ENCODE measurements at regions not wholly inside any gene's neighbourhood (a gene's known extent, or its start where the extent isn't known, plus 50 kb on each side); places are given as distances from the start of the nearest gene placed in this dataset.
"Not testable (repeated sequence)": the region's sequence is repeated elsewhere in the genome, so short reads cannot be mapped to it uniquely, and the experiment has no call there.

DNA sequence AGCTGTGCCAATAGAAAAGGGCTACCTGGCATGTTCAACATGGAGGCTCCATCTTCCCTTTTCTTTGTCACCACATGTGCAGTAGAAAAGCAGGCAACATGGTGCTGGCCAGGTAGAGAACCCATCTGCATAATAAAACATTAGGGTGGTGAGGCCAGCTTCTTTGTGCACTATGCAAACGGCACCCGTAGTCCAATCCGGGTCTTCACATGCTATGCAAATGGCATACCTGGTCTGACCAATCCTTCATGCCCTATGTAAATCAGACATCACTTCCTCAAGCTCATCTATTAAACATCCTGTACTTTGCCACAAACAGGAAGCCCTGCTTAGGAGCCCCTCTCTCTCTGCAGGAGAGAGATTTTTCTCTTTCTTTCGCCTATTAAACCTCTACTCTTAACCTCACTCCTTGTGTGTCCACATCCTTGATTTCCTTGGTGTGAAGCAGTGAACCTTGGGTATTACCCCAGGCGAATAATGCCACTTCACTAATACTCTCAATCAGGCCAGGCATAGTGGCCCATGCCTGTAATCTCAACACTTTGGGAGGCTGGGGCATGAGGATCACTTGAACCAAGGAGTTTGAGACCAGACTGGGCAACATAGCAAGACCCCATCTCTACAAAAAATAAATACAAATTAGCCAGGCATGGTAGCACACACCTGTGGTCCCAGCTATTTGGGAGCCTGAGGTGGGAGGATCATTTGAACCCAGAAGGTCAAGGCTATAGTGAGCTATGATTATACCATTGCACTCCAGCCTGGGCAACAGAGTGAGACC lies 111.3 kb upstream of the MRI1 start:
- DNase-seq = no peak

DNA sequence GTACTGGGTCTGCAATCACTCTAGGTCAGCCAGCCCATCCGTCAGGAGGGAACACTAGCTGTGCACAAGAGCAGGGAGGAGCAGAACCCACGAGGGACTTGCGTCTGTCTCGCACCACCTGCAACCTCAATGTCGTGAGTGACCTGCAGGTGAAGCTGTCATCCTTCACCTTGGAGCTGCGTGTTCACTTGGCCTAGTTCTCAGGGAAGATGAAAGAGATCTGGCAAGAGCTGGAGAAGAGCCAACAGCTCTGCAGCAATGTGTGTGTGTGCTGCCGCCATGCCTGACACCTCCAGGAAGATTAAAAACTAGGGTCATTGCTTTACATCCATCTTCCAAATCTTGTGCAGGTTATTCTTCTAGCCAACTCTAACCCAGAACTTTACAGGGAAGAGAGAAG lies 117.6 kb upstream of the MRI1 start:
- DNase-seq = no peak

DNA sequence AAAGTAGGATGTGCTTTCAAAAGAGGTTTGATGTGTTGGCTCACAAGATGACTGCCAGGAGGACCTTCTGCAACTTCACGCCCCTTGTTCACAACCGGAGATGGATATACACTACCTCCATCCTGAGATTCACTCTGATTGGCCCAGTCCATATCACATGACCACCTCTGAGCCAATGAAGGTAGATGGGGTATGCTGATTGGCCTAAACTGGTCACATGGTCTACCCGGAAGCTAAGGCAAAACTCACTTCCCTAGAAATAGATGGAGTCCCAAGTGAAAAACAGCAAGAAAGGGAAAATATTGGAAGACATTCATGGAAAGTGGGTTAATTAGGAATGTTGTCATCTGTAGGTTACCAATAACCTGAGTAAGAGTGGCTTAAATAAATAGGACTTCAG lies 119.7 kb upstream of the MRI1 start:
- no peak for DNase-seq

DNA sequence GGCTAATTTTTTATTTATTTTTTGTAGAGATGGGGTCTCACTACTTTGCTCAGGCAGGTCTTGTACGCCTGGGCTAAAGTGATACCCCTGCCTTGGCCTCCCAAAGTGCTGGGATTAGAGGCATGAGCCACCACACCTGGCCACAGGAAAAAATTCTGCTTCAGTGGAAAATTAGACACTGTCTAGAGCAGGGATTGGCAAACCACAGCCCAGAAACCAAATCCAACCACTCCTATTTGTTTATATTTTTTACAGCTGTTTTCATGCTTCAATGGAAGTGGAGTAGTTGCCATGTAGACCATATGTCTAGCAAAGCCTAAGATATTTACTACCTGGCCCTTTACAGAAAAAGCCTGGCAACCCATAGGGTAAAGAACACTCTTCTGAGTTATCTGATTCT lies 123.7 kb upstream of the MRI1 start:
- no peak for DNase-seq

DNA sequence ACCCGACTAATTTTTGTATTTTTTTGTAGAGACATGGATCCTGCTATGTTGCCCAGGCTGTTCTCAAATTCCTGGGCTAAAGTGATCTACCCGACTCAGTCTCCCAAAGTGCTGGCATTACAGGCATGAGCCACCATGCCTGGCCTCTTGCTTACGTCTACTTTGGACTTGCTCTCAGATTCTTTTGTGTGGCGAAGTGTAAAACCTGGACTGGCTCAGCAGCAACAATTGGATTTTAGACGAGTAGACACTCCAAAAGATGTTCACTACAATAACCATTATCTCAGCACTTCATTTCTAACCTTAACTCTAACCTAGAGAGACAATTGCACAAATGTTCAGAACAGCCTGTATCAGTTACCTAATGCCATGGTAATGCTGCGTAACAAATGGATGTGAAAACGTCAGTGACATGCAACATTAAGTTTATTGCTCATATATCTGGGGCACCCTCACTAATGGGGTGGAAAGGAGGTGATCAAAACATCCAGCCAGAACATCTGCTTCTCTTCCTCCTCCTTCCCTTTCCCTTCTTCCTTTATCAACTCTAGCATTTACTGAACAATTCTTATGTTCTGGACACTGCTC lies 124.9 kb upstream of the MRI1 start:
- DNase-seq = no peak

DNA sequence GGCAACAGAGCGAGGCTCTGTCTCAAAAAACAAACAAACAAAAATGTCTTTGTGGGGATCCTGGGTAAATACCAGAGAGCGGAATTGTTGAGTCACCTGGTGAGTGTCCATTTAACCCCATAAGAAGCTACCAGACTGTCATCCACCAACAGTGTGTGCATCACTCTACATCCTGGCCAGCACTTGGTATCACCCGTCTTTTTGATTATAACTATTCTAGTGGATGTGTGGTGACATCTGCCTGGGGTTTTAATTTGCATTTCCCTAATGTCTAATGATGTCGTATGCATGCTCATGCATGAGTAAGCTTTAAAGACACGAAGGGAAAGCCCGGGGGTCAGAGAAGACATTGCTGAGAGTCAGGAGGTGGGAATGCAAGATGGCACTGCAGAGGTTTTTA lies 126.7 kb upstream of the MRI1 start:
- DNase-seq = peak; percentile 6

DNA sequence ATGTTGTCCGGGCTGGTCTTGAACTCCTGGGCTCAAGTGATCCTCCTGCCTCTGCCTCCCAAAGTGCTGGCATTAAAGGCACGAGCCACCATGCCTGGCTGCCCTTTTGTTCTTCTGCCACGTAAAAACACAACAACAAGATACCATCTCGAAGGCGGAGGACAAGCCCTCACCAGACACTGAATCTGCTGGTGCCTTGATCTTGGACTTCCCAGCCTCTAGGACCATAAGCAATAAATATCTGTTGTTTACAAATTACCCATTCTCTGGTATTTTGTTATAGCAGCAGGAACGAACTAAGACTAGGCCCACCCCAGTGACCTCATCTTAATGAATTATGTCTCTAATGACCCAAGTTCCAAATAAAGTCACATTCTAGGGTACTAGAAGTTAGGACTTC lies 128.4 kb upstream of the CACNA1A start:
- no peak for DNase-seq

DNA sequence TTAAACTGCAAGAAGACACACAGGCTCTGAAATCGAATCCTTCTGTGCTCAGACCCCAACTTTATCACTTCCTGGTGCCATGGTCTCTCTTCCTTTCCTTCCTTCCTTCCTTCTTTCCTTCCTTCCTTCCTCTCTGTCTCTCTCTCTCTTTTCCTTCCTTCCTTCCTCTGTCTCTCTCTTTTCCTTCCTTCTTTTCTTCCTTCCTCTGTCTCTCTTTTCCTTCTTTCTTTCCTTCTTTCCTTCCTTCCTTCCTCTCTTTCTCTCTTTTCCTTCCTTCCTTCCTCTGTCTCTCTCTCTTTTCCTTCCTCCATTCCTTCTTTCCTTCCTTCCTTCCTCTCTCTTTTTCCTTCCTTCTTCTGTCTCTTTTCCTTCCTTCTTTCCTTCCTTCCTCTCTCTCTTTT lies 127.2 kb upstream of the CACNA1A start:
- no peak for DNase-seq

DNA sequence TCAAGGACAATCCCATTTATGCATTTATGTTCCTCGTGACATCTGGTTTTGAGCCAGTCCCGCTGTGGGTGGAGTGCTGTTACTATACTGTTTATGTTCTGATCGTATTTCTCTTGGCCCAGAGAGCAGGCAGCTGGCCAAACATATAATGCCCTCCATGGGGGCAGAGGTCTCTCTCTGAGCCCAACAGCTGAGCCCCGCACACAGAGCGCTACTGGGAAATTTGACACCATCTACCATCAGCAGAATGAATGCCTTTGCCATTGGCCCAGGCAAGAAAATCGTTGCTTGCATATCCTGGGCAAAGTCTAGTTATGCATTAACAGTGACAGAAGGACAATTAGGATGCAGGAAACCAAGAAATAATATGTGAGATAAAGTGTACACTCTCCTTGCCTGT lies 126.8 kb upstream of the CACNA1A start:
- no peak for DNase-seq

DNA sequence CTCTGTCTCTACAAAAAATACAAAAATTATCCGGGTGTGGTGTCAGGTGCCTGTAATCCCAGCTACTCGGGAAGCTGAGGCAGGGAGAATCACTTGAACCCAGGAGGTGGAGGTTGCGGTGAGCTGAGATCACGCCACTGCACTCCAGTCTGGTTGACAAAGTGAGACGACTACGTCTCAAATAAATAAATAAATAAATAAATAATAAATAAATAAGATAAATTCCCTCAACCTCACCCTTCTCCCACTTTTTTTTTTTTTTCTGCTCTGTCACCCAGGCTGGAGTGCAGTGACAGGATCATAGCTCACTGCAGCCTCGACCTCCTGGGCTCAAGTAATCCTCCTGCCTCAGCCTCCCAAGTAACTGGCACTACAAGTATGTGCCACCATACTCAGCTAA lies 125.9 kb upstream of the CACNA1A start:
- not testable (repeated sequence) for DNase-seq

DNA sequence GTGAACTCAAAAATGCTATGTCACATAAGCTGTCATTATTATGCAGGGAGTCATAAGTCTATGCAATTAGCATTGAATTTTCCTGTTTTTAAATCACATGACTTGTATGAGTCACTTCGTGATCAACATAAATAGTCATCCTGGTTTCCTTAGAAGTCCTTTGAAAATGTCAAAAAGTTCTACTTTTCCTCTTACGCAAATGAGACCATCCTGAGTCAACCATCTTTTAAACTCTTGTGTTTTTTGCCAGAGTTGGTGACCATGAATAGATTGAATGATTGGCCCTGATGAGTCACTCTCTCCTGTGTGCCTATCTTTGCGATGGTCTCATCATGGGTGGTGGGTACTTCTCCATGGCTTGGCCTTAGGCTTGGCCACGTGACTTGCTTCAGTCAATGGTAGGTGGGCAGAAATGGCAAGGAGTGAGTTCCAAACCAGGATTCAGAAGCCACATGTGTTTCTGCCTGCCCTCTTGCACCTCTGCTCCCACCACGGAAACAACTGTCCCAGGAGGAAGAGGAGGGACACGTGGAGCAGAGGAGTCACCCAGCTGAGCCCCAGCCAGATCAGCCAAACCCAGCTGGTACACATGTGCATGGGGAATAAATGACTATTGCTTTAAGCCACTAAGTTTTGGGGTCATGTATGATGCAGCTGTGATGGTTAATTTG lies 123.5 kb upstream of the CACNA1A start:
- DNase-seq = no peak

DNA sequence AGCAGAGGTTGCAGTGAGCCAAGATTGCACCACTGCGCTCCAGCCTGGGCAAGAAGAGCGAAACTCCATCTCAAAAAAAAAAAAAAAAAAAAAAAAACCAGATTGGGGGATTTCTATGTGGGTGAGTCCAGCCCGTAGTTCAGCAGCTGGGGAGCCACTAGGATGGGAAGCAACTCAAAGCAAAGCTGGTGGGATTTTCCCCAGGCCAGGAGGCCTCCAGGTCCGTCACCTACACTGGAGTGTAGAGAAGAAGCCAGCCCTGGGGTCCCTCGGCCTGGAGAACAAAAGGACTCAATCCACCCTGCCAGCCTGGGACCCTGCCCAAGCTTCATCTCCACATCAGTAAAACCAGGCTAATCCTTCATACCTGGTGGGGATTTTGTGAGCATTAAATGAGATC lies 121.3 kb upstream of the CACNA1A start:
- no peak for DNase-seq

DNA sequence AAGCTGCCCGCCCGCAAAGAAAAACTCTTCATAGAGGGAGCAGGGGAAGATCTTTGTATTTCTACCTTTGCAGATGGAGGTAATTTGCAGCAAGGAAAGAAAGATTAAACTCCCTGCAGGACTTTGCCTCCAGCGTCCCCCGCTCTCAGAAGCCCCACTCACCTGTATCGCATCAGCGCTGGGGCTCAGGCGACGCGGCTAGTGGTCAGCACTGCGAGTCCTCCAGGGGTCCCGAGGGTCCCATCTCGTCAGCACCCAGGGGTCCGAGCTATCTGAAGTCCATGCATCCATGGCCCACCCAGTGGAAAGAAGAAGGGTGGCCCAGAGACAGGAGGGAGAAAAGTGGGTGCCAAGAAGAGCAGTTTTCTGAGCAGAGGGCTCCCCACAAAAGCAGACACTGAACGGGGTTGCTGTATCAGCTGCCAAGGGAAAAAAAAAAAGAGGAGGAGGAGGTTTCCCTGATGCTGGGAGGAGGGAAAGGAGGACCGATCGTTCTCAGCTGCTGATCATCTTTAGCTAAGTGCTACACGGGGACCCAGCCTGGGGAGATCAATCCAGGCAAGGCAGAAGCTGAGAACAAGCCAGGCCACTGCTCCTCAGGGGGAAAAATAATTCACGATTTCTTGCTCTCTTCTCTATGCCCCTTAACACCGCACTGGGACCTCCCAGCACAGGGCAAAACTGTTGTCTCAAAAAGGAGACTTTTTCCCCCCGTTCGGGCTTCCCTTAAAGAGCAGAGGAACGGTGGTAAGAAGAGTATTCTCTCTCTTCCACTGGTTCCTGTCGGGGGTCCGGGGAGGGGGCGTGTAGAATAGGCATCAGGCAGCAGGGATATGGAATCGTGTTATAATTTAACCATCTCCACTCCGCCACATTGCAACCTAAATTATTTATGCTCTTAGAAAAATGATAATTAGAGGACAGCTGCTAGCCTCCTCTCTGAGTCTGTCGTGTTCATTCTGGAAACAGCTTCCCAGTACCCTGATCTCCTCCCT lies 117.7 kb upstream of the CACNA1A start:
- no peak for DNase-seq

DNA sequence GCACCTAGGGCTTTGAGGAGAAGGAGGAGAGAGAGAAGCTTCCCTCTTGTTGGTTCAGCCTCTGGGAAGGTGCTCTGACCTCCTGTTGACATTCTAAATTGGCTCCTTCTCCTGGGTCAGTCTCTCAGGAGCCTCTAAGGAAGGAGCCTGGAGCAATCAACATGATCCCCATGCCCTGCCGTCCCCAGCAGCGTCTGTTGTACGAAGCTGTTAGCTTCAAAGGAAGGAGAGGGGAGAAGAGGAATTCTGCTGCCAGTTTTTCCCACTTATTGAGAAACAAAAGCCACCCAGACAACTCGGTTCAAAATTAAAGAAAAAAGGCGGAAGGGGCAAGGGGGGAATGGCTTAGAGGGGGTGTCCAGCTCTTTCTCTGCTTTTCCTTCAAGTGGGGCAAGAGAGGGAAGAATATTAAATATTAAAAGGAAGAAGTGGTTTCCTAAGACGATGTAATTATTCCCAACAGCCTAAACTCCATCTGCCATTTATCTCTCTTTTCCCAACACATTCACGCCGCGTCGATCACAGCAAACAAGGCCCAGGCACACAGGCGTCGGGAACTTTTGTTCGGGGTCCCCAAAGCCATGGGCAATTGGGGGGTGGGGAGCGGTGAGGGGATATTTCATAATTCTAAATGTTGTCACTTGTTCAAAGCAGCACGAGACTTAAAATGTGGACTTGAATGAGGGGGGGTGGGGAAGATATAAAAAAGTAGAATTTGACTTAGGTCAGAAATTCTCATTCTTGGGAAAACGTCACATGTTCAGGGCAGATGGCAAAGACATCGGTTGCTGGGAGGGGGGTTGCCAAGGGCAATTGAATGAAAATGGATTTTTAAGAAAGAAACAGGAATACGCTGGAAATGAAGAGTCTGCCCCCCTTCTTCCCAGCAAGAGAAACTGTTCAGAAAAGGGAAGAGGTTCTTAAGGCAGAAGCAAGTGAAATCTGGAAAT lies 116.8 kb upstream of the CACNA1A start:
- no peak for DNase-seq

DNA sequence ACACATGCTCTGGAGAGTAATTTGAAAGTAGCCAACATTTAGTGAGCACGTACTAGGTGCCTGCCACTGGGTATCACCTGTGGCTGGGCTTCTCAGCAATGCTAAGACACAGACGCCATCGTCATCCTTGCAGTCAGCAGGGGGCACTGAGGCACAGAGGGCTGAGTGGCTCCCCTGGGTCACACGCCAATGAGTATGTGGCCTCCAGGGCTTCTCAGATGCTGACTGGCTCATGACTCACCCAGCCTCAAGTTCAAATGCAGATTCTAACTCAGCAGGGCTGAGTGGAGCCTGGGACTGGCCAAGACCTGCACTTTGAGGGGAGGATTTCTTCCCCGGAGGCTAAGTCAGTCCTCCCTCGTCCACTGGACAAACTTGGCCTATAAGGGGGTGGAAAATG lies 115.1 kb upstream of the CACNA1A start:
- peak; percentile 88 for DNase-seq

DNA sequence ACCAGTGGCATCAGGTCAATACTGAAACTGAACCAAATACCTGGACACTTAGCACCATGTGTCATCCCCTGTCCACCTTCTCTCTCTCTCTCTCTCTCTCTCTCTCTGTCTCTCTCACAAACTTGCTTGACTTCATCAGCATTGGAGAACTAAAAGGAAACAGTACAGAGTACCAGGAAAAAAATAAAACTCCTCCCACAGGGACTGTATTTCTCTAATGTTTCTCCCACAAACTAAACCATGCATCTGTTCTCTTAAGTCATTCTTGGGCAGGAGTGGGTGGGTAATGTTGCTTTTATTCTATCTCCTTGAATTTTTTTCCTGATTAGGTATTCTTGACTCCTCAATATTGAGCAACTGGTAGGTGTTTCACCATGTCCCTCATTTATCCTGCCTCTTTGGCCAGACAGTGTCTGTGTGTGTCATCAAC lies 112.9 kb upstream of the CACNA1A start:
- DNase-seq = peak; percentile 26

DNA sequence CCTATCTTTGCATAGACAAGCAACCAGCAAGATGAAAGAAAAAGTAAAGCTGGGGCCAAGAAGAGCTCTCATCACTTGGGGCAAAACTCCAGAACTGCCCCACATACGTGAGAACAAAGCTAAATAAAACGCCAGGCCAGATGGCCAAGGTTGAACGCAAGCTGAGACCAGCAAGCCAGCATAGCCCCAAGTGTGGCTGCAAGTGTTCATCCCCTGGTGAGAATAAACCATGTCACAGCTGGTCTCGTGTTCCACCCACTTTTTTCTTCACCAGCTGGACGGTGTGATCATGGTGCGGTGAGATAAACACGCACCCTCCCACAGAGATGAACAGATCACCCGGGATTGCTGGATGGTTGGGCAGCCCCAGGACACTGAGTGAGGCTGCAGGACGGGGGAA lies 109.6 kb upstream of the CACNA1A start:
- no peak for DNase-seq

DNA sequence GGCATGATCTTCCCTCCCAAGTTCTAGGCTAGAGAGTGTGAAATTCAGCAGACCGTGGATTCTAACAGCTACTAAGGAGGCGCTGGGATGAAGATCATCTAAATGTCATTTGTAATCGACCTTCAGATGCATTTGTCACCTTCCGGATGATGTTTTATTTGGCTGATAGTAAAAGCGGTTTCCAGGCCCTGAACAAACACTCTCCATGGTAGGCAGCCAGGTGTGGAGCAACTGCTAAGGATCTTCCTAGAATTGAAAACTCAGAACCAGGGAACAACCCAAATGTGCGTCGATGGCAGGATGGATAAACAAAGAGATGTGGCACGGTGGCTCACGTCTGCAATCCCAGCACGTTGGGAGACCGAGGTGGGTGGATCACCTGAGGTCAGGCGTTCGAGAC lies 107.2 kb upstream of the CACNA1A start:
- no peak for DNase-seq

DNA sequence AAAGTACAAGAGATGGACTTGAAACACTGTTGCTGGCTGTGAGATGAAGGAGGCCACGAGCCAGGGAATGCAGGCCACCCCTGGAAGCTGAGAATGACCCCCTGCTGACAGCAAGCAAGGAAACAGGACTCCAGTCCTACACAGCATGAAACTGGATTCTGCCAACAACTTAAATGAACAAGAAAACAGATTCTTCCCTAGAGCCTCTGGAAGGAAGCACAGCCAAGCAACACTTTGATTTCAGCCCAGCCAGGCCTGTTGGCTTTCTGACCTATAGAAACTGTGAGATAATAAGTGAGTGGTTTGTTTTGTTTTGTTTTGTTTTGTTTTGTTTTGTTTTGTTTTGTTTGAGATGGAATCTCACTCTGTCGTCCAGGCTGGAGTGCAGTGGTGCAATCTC lies 105.3 kb upstream of the CACNA1A start:
- DNase-seq = no peak

DNA sequence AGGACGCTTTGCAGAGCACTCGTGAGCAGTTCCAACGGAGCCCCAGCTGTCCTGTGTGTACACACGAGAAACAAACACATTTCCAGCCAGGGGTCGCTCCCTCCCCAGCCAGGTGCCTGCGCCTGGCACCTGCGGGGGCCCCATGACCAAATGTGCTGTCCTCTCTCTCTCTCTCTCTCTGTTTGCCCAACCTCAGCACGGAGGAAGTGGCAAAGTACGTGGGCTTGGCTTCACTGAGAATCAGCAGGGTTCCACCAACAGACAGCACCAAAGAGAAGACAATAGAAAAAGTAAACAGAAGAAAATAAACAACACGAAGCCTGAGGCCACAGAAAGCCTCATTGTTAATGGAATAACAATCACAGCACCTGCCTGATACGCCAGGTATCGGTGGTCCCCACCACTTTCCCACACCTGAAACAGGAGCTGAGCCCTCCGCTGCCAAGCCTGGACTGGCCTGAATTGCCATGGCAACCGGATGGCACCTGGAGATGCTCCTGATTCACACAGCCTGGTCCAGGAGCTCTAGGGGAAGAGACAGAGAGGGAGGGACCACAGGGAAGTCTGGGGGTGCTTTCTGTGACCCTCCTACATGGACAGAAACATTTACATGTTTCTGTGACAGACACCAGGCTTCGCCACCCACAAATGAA lies 103.9 kb upstream of the CACNA1A start:
- DNase-seq = no peak

DNA sequence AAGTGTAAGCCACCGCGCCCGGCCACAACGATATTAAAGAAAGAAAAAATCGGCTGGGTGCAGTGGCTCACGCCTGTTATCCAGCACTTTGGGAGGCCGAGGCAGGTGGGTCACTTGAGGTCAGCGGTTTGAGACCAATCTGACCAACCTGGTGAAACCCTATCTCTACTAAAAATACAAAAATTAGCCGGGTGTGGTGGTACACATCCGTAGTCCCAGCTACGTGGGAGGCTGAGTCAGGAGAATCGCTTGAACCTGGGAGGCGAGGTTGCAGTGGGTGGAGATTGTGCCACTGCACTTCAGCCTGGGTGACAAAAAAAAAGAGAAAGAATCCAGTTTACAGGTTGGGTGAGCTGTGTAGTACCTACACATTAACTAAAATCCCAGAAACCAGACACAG lies 99.9 kb upstream of the CACNA1A start:
- DNase-seq = no peak
